Esophagus muscularis mucosa (tissue), 4 donors: ENCODE measurements at regions not wholly inside any gene's neighbourhood (a gene's known extent, or its start where the extent isn't known, plus 50 kb on each side); places are given as distances from the start of the nearest gene placed in this dataset.

Experiments used
- DNase-seq: peaks from one replicate; pipeline ENCODE4 v3.0.0-alpha.2; 2017; ENCODE audit errors: extremely low spot score
- H3K27ac ChIP-seq, 4 donors: fragments of 200-600 bp; sonication (generic); replicated peaks in 1 of 4; 1 replicate in 3 of 4; 2 replicates in 1 of 4; pipeline ENCODE4 v1.5.1; 2016 to 2019; ENCODE audit warnings: mild to moderate bottlenecking in 1 of 4
- H3K27me3 ChIP-seq, 4 donors: fragments of 200-600 bp; sonication (generic); one replicate each; pipeline versions ENCODE4 v1.5.1 to v1.6.0; 2016 to 2019
- H3K36me3 ChIP-seq, 4 donors: fragments of 200-600 bp; sonication (generic); one replicate each; pipeline ENCODE4 v1.5.1; 2016 to 2019
- H3K4me1 ChIP-seq, 4 donors: fragments of 200-600 bp; sonication (generic); one replicate each; pipeline ENCODE4 v1.5.1; 2016 to 2019
- H3K4me3 ChIP-seq, 4 donors: fragments of 200-600 bp; sonication (generic); 1 replicate in 2 of 4; 2 replicates in 2 of 4; pipeline ENCODE4 v1.5.1; 2016 to 2019; ENCODE audit warnings: mild to moderate bottlenecking in 4 of 4, moderate library complexity in 1 of 4
- H3K9me3 ChIP-seq, 4 donors: fragments of 200-600 bp; sonication (generic); 1 replicate in 3 of 4; 2 replicates in 1 of 4; pipeline ENCODE4 v1.5.1; 2016 to 2019
- CTCF ChIP-seq, 3 experiments: fragments of 200-600 bp in 2 of 3; fragments of 450-650 bp in 1 of 3; sonication (generic) in 2 of 3; IDR thresholded peaks; one replicate each; pipeline ENCODE4 v1.5.1; 2017 to 2019; ENCODE audit warnings: antibody characterized with exemption in 3 of 3, mild to moderate bottlenecking in 2 of 3, moderate library complexity in 1 of 3
- EP300 ChIP-seq: sonication (generic); formaldehyde crosslinking; IDR thresholded peaks from one replicate; pipeline ENCODE4 v1.6.1; 2017; ENCODE audit warnings: antibody characterized with exemption
- POLR2A ChIP-seq: fragments of 450-650 bp; IDR thresholded peaks from one replicate; pipeline ENCODE4 v1.6.1; 2017; ENCODE audit warnings: antibody characterized with exemption, moderate library complexity, mild to moderate bottlenecking, low read depth
- POLR2AphosphoS5 ChIP-seq, 2 donors: sonication (generic); formaldehyde crosslinking; IDR thresholded peaks; one replicate each; pipeline ENCODE4 v1.6.1; 2017; ENCODE audit warnings: antibody characterized with exemption in 2 of 2
- WGBS: methylation state at CpG from one replicate; pipeline ENCODE4 v1.1.5; 2018; 5-methylcytosine and 5-hydroxymethylcytosine counted together
- intact Hi-C: fragments of 100-400 bp; cut with DNase I; formaldehyde crosslinking; loops from one replicate; pipeline ENCODE4 v1.15.1; 2023

GRCh38 chr10:78533098-78533497, 499.4 kb downstream of the RPS24 start:
- peaks cover 0 to 22% (median 3%) of the 10 kb centered on the region in 4 donors for H3K4me1 ChIP-seq
- WGBS, result 71% methylated on average over 5 of the region's 5 CpGs
- H3K9me3 ChIP-seq, result no peaks in the 10 kb centered on the region
- H3K4me3 ChIP-seq, result no peak overlapping the region
- H3K27ac ChIP-seq, result no peak overlapping the region
- no peaks in the 10 kb centered on the region for H3K36me3 ChIP-seq
- TF ChIP-seq POLR2A (no peak), CTCF (IDR thresholded peaks at IDR 0.05) (no peak), POLR2AphosphoS5 (IDR thresholded peaks at IDR 0.05) (no peak), EP300 (no peak)
- H3K27me3 ChIP-seq, result no peaks in the 10 kb centered on the region
- DNase-seq, result no peak
- intact Hi-C loops, result no loop called here

- peaks cover 0 to 22% (median 3%) of the 10 kb centered on the region in 4 donors for H3K4me1 ChIP-seq
- WGBS, result 88% methylated on average over 5 of the region's 5 CpGs
- no peaks in the 10 kb centered on the region for H3K27me3 ChIP-seq
- TF ChIP-seq POLR2AphosphoS5 (IDR thresholded peaks at IDR 0.05) (no peak), POLR2A (no peak), CTCF (IDR thresholded peaks at IDR 0.05) (no peak), EP300 (no peak)
- no peaks in the 10 kb centered on the region for H3K9me3 ChIP-seq
- no peak overlapping the region for H3K4me3 ChIP-seq
- intact Hi-C loops, result no loop called here
- H3K27ac ChIP-seq, result no peak overlapping the region
- H3K36me3 ChIP-seq, result no peaks in the 10 kb centered on the region
- DNase-seq, result no peak
Observed at GRCh38 chr10:78533776-78534175, 500.1 kb downstream of the RPS24 start.

GRCh38 chr10:78535716-78536218, 502.1 kb downstream of the RPS24 start:
- Histone ChIP-seq H3K4me1 (peaks cover 0 to 25% (median 13%) of the 10 kb centered on the region in 4 donors), H3K27ac (no peak overlapping the region), H3K4me3 (no peak overlapping the region), H3K36me3 (no peaks in the 10 kb centered on the region), H3K27me3 (no peaks in the 10 kb centered on the region), H3K9me3 (no peaks in the 10 kb centered on the region)
- intact Hi-C loops, result no loop called here
- WGBS, result 91% methylated on average over 4 of the region's 4 CpGs
- no peak for DNase-seq
- TF ChIP-seq EP300, result no peak
- TF ChIP-seq POLR2A, result no peak
- TF ChIP-seq POLR2AphosphoS5 (IDR thresholded peaks at IDR 0.05), result no peak
- TF ChIP-seq CTCF (IDR thresholded peaks at IDR 0.05), result no peak

- Histone ChIP-seq H3K27me3 (no peaks in the 10 kb centered on the region), H3K4me1 (peaks cover 7 to 29% (median 22%) of the 10 kb centered on the region in 4 donors), H3K9me3 (no peaks in the 10 kb centered on the region), H3K27ac (no peak overlapping the region), H3K4me3 (no peak overlapping the region), H3K36me3 (no peaks in the 10 kb centered on the region)
- DNase-seq, result no peak
- WGBS, result 95% methylated on average over 5 of the region's 5 CpGs
- TF ChIP-seq POLR2AphosphoS5 (IDR thresholded peaks at IDR 0.05) (no peak), POLR2A (no peak), EP300 (no peak), CTCF (IDR thresholded peaks at IDR 0.05) (no peak)
- intact Hi-C loops, result no loop called here
Observed at GRCh38 chr10:78537018-78537417, 503.4 kb downstream of the RPS24 start.

- H3K27me3 ChIP-seq, result no peaks in the 10 kb centered on the region
- no peaks in the 10 kb centered on the region for H3K9me3 ChIP-seq
- peaks cover 8 to 45% (median 44%) of the 10 kb centered on the region in 4 donors for H3K4me1 ChIP-seq
- 80% methylated on average over 7 of the region's 7 CpGs for WGBS
- H3K36me3 ChIP-seq, result no peaks in the 10 kb centered on the region
- intact Hi-C loops, result no loop called here
- no peak overlapping the region for H3K4me3 ChIP-seq
- TF ChIP-seq CTCF (IDR thresholded peaks at IDR 0.05) (no peak), EP300 (no peak), POLR2A (no peak), POLR2AphosphoS5 (IDR thresholded peaks at IDR 0.05) (no peak)
- no peak overlapping the region for H3K27ac ChIP-seq
- DNase-seq, result no peak
Observed at GRCh38 chr10:78539247-78539766, 505.6 kb downstream of the RPS24 start.
